Ishikawa (cell line): ENCODE measurements at regions not wholly inside any gene's neighbourhood (a gene's known extent, or its start where the extent isn't known, plus 50 kb on each side); places are given as distances from the start of the nearest gene placed in this dataset.

Experiments used
- CREB1 ChIP-seq: IDR thresholded peaks from 2 replicates; pipeline ENCODE4 v1.6.1; 2012; ENCODE audit warnings: low read depth
- EGR1 ChIP-seq: IDR thresholded peaks from 2 replicates; pipeline ENCODE4 v1.6.1; 2012
- EP300 ChIP-seq: IDR thresholded peaks from 2 replicates; pipeline ENCODE4 v1.6.1; 2012; ENCODE audit warnings: borderline replicate concordance
- FOXM1 ChIP-seq: IDR thresholded peaks from 2 replicates; pipeline ENCODE4 v1.6.1; 2012; ENCODE audit warnings: low read depth, borderline replicate concordance
- NFIC ChIP-seq: IDR thresholded peaks from 2 replicates; pipeline ENCODE4 v1.6.1; 2012
- RAD21 ChIP-seq: IDR thresholded peaks from 2 replicates; pipeline ENCODE4 v1.6.1; 2012; ENCODE audit warnings: low read depth
- TAF1 ChIP-seq: IDR thresholded peaks from 2 replicates; pipeline ENCODE4 v1.6.1; 2012; ENCODE audit warnings: low read depth, mild to moderate bottlenecking
- TCF12 ChIP-seq: IDR thresholded peaks from 2 replicates; pipeline ENCODE4 v1.6.1; 2012; ENCODE audit warnings: low read depth
- TEAD4 ChIP-seq: IDR thresholded peaks from 2 replicates; pipeline ENCODE4 v1.6.1; 2012
- YY1 ChIP-seq: IDR thresholded peaks from 2 replicates; pipeline ENCODE4 v1.6.1; 2012; ENCODE audit warnings: low read depth
- ZBTB7A ChIP-seq: IDR thresholded peaks from 2 replicates; pipeline ENCODE4 v1.6.1; 2012; ENCODE audit warnings: low read depth
- TF ChIP-seq, protein P1 (sequence below): IDR thresholded peaks from 2 replicates; pipeline ENCODE4 v1.6.1; 2012
- TF ChIP-seq, protein P2 (sequence below): IDR thresholded peaks from 2 replicates; pipeline ENCODE4 v1.6.1; 2012
- TF ChIP-seq, protein P3 (sequence below): IDR thresholded peaks from 2 replicates; pipeline ENCODE4 v1.6.1; 2012; ENCODE audit warnings: low read depth, mild to moderate bottlenecking

DNA sequence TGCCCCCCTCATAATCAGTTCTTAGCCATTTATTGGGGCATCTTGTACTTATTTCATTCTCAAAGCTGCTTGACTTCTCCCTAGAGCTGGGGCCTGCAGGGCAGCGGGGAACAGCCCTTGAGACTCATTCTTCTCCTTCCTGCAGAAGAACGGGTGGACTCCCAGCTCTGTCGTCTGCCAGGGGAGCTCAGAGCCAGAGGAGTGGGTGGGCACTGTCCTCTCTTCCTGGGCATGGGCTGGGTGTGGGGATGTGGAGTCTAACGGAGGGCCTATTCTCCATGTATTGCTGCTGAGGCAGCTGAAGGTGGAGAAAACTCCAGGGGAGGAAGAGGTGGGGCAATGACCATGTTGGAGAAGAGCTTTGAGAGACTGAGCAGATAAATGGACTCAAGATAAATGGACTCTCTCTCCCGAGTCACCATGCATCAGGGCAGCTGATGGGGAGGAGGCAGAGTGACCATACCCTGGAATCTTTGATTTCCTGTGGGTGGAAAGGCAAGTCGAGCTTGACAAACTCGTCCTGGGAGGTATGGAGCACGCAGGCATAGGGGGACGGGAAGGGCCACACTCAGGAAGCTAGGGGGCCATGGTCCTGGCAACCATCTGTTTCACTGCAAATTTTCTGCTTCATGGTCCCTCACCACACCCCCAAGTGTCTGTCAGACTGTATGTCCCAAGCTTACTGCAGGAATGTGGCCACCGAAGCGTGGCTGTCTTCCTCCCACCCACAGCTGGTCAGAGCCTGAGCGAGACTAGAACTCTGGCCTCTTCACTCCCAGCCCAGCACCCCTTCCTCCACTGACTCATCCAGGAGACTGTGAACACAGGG lies 56.9 kb upstream of the ATP2B4 start:
- TF ChIP-seq FOXM1 (no peak), TEAD4 (peak; percentile 32; the same call in 1 of the 2 replicates)

DNA sequence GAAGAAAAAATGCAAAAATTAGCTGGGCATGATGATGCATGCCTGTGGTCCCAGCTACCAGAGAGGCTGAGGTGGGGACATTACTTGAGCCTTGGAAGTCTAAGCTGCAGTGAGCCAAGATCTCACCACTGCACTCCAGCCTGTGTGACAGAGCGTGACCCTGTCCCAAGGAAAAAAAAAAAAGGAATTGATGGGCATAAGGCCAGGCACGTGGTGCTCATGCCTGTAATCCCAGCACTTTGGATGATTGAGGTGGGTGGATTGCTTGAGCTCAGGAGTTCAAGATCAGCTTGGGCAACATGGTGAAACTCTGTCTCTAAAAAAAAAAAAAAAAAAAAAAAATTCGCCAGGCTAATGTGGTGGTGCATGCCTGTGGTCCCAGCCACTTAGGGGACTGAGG lies 55.8 kb upstream of the ATP2B4 start:
- TF ChIP-seq TCF12 (no peak), NFIC (peak; percentile 46; the same call in 1 of the 2 replicates), RAD21 (no peak)
- TF ChIP-seq, protein P1, sequence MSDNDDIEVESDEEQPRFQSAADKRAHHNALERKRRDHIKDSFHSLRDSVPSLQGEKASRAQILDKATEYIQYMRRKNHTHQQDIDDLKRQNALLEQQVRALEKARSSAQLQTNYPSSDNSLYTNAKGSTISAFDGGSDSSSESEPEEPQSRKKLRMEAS, result peak; percentile 40; the same call in 1 of the 2 replicates
- TF ChIP-seq, protein P2, sequence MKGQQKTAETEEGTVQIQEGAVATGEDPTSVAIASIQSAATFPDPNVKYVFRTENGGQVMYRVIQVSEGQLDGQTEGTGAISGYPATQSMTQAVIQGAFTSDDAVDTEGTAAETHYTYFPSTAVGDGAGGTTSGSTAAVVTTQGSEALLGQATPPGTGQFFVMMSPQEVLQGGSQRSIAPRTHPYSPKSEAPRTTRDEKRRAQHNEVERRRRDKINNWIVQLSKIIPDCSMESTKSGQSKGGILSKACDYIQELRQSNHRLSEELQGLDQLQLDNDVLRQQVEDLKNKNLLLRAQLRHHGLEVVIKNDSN, result peak; percentile 53

DNA sequence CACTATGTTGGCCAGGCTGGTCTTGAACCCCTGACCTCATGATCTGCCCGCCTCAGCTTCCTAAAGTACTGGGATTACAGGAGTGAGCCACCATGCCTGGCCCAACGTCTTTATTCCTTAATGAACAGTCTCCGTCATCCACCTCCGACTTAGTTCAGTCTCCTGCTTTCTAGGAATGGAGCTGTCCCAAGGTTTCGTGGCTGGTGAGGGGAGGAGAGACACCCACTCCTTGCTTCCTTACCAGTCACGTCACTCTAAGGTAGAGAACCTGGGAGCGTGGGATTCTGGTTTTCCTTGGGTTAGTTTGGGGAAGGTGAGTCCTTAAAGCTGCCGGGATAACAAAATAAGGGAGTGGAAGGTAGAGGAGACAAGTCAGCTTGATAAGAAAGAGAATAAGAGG lies 55.0 kb upstream of the ATP2B4 start:
- no peak for TF ChIP-seq YY1
- no peak for TF ChIP-seq EP300
- TF ChIP-seq FOXM1, result no peak
- no peak for TF ChIP-seq EGR1
- no peak for TF ChIP-seq TAF1

DNA sequence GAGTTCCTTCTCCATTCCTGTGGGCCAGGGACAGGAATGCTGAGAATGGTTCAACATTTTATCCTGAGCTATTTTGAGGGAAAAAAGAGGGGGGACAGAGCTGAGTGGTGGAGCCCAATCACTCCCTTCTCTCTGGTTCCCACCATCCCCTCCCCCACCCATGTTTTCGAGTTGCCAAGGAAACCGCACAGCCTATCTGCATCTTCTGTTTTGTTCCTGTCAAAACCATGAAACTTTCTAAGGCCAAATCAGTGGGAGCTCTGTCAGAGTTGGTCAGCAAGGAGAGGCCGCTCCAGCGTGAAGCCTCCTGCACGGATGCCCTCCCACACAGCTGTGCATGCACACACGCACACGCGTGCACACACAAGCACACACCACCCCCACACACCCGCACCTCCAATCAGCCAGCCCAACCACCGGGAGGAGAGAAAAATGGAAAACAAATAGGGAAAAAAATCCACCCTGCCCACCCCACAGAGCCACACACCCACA lies 54.5 kb upstream of the ATP2B4 start:
- TF ChIP-seq FOXM1, result no peak
- TF ChIP-seq ZBTB7A, result no peak
- no peak for TF ChIP-seq EGR1
- TF ChIP-seq, protein P2, result no peak
- TF ChIP-seq, protein P3, sequence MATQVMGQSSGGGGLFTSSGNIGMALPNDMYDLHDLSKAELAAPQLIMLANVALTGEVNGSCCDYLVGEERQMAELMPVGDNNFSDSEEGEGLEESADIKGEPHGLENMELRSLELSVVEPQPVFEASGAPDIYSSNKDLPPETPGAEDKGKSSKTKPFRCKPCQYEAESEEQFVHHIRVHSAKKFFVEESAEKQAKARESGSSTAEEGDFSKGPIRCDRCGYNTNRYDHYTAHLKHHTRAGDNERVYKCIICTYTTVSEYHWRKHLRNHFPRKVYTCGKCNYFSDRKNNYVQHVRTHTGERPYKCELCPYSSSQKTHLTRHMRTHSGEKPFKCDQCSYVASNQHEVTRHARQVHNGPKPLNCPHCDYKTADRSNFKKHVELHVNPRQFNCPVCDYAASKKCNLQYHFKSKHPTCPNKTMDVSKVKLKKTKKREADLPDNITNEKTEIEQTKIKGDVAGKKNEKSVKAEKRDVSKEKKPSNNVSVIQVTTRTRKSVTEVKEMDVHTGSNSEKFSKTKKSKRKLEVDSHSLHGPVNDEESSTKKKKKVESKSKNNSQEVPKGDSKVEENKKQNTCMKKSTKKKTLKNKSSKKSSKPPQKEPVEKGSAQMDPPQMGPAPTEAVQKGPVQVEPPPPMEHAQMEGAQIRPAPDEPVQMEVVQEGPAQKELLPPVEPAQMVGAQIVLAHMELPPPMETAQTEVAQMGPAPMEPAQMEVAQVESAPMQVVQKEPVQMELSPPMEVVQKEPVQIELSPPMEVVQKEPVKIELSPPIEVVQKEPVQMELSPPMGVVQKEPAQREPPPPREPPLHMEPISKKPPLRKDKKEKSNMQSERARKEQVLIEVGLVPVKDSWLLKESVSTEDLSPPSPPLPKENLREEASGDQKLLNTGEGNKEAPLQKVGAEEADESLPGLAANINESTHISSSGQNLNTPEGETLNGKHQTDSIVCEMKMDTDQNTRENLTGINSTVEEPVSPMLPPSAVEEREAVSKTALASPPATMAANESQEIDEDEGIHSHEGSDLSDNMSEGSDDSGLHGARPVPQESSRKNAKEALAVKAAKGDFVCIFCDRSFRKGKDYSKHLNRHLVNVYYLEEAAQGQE, result no peak
- TF ChIP-seq YY1, result no peak
- no peak for TF ChIP-seq TCF12
- no peak for TF ChIP-seq CREB1
- TF ChIP-seq NFIC, result no peak
- no peak for TF ChIP-seq TAF1
- TF ChIP-seq RAD21, result no peak
- no peak for TF ChIP-seq EP300

DNA sequence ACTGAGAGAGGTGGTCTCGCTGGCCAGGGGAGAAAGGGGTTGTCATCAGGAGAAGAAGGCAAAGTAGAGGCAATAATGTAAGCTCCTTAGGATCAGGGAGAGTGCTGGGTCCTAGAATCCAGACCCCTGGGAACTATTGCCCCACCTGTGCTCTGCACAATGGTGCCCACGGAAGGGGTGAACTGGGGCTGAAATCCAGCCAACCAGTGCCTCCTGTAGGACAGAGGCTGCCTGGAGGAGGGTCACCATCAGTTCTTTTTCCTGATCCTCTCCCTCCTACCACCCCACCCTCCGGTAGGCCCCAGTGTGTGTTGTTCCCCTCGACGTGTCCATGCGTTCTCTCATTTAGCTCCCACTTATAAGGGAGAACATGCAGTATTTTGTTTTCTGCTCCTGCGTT lies 52.9 kb upstream of the ATP2B4 start:
- TF ChIP-seq NFIC, result no peak
- TF ChIP-seq RAD21, result peak; percentile 14; the same call in 1 of the 2 replicates
